ENCODE measurements at regions not wholly inside any gene's neighbourhood (a gene's known extent, or its start where the extent isn't known, plus 50 kb on each side); places are given as distances from the start of the nearest gene placed in this dataset.

- no peak for TF ChIP-seq NRF1 (IDR thresholded peaks at IDR 0.05; ENCODE audit: low read depth, low read length)
- no peak for TF ChIP-seq RNF2 (IDR thresholded peaks at IDR 0.05; ENCODE audit: borderline replicate concordance, low read depth, low read length, missing control alignments, poor library complexity, severe bottlenecking)
- no peak for TF ChIP-seq POLR2AphosphoS5 (IDR thresholded peaks at IDR 0.05; ENCODE audit: low read depth, low read length)
Observed at GRCh38 chr5:143714629-143715028, 97.3 kb upstream of the HMHB1 start (continued).
